HepG2 (cell line): ENCODE measurements at regions not wholly inside any gene's neighbourhood (a gene's known extent, or its start where the extent isn't known, plus 50 kb on each side); places are given as distances from the start of the nearest gene placed in this dataset.

ENCODE experiments used
- ATAC-seq: fragments of 200-7000 bp; cut with Tn5 transposase; 3 replicates; pipeline ENCODE4 v1.9.1; 2020; ENCODE audit warnings: mild to moderate bottlenecking, moderate library complexity
- BruUV-seq: library from RNA; stranded (reverse); fragments of 400-500 nt; replicated peaks from 2 replicates; lab custom pipeline; 2021; lab: Mats Ljungman, UMichigan
- CTCF ChIA-PET: fragments of 300-600 bp; formaldehyde crosslinking; extraction: SDS; loops from one replicate; lab custom pipeline; 2021; ENCODE audit warnings: low total read pairs, inconsistent platforms, low intra/inter-chr PET ratio; lab: Yijun Ruan, JAX
- POLR2A ChIA-PET: fragments of 350-600 bp; sonication (Branson Sonifier 250); formaldehyde crosslinking; loops from one replicate; lab custom pipeline; 2020; ENCODE audit warnings: antibody characterized with exemption, inconsistent platforms; lab: Yijun Ruan, JAX
- DNase-seq: peaks from one replicate; pipeline ENCODE4 v3.0.0-alpha.2; 2015; ENCODE audit warnings: low spot score
- FAIRE-seq: peaks from 3 replicates; lab custom pipeline; 2011; peaks lifted over from hg19 to GRCh38; lab: Jason Lieb, UNC
- H2AFZ ChIP-seq: one replicate; pipeline ENCODE4 v1.6.1; 2011; ENCODE audit warnings: low read length, inconsistent platforms
- H3K27ac ChIP-seq: fragments of 300-600 bp; 3 replicates; pipeline ENCODE4 v1.8.0; 2011; ENCODE audit warnings: mixed run types, mild to moderate bottlenecking, mixed read lengths, low read length, inconsistent platforms; ENCODE audit not compliant: insufficient read depth; ENCODE audit errors: extremely low read length
- H3K27me3 ChIP-seq, 2 experiments: fragments of 200-600 bp in 1 of 2; 2 replicates in 1 of 2; 3 replicates in 1 of 2; pipeline versions ENCODE4 v1.6.0 to v1.8.0; 2011; ENCODE audit warnings: low read length in 2 of 2, mild to moderate bottlenecking in 2 of 2, moderate library complexity in 2 of 2, inconsistent platforms in 1 of 2; ENCODE audit not compliant: insufficient read depth in 2 of 2, control insufficient read depth in 1 of 2
- H3K36me3 ChIP-seq, 2 experiments: fragments of 200-600 bp in 1 of 2; replicated peaks in 1 of 2; 2 replicates in 1 of 2; 3 replicates in 1 of 2; pipeline versions ENCODE4 v1.5.1 to v1.8.0; 2011; ENCODE audit warnings: low read length in 2 of 2, inconsistent platforms in 1 of 2; ENCODE audit not compliant: insufficient read depth in 2 of 2, control insufficient read depth in 1 of 2
- H3K4me1 ChIP-seq: 2 replicates; pipeline ENCODE4 v1.5.1; 2012; ENCODE audit warnings: low read length, inconsistent platforms; ENCODE audit not compliant: insufficient read depth
- H3K4me2 ChIP-seq: 2 replicates; pipeline ENCODE4 v1.6.0; 2011; ENCODE audit warnings: low read depth, low read length, inconsistent platforms
- H3K4me3 ChIP-seq, 3 experiments: fragments of 200-600 bp in 1 of 3; sonication (generic), shearing (Covaris generic) in 1 of 3; replicated peaks in 1 of 3; 2 replicates each; pipeline ENCODE4 v1.5.1; 2011 to 2016; ENCODE audit warnings: low read length in 3 of 3, inconsistent platforms in 2 of 3, low read depth in 2 of 3, mild to moderate bottlenecking in 2 of 3, control low read depth in 1 of 3, mixed read lengths in 1 of 3; ENCODE audit not compliant: insufficient read depth in 1 of 3
- H3K79me2 ChIP-seq: one replicate; pipeline ENCODE4 v1.6.1; 2011; ENCODE audit warnings: low read length, inconsistent platforms; ENCODE audit not compliant: insufficient read depth
- H3K9ac ChIP-seq: 2 replicates; pipeline ENCODE4 v1.6.0; 2011; ENCODE audit warnings: mild to moderate bottlenecking, low read depth, low read length, inconsistent platforms; ENCODE audit not compliant: insufficient read depth
- H3K9me3 ChIP-seq: 2 replicates; pipeline ENCODE4 v1.5.1; 2012; ENCODE audit warnings: mild to moderate bottlenecking, low read length
- H4K20me1 ChIP-seq: 2 replicates; pipeline ENCODE4 v1.6.0; 2011; ENCODE audit warnings: inconsistent platforms, mild to moderate bottlenecking, low read length, moderate library complexity; ENCODE audit not compliant: insufficient read depth
- AGO1 ChIP-seq: fragments of 200-400 bp; formaldehyde crosslinking; IDR thresholded peaks from 2 replicates; pipeline ENCODE4 v1.6.1; 2017; ENCODE audit warnings: mild to moderate bottlenecking, low read depth, low read length, moderate library complexity; ENCODE audit not compliant: poor library complexity, severe bottlenecking
- CEBPB ChIP-seq: IDR thresholded peaks from 2 replicates; pipeline ENCODE4 v1.6.1; 2011; ENCODE audit warnings: low read depth, low read length, improper control_type of control experiment, borderline replicate concordance
- FLYWCH1 ChIP-seq: sonication (generic); formaldehyde crosslinking; IDR thresholded peaks from 2 replicates; pipeline ENCODE4 v1.8.1; 2023; ENCODE audit warnings: mild to moderate bottlenecking, missing genetic modification reagents
- NFE2L2 ChIP-seq: fragments of 150-350 bp; IDR thresholded peaks from 2 replicates; pipeline ENCODE4 v1.6.1; 2014; ENCODE audit warnings: low read length
- ZNF121 ChIP-seq: sonication (generic); formaldehyde crosslinking; IDR thresholded peaks from 2 replicates; pipeline ENCODE4 v1.5.0; 2020; ENCODE audit warnings: mild to moderate bottlenecking, missing genetic modification reagents
- ZNF431 ChIP-seq: sonication (generic); formaldehyde crosslinking; IDR thresholded peaks from 2 replicates; pipeline ENCODE4 v1.9.0; 2022; ENCODE audit warnings: missing genetic modification reagents, low read depth, mild to moderate bottlenecking, borderline replicate concordance
- WGBS: methylation state at CpG from one replicate; pipeline ENCODE4 v1.1.6; 2017; ENCODE audit warnings: low lambda C conversion rate; 5-methylcytosine and 5-hydroxymethylcytosine counted together
- in situ Hi-C: cut with HindIII; loops from 2 replicates; pipeline ENCODE4 v1.10.0; 2017; ENCODE audit warnings: low pct_unique_long_range_greater_than_20kb; ENCODE audit not compliant: extremely low pct_ligation_motif_present
- intact Hi-C: fragments of 100-400 bp; cut with micrococcal nuclease; formaldehyde crosslinking; loops from one replicate; pipeline ENCODE4 v1.10.0; 2022; ENCODE audit not compliant: unreplicated experiment
- TF ChIP-seq, protein P1 (sequence below): sonication (generic); formaldehyde crosslinking; IDR thresholded peaks from 2 replicates; pipeline ENCODE4 v1.5.0; 2020; ENCODE audit warnings: mild to moderate bottlenecking, missing genetic modification reagents, moderate library complexity
- TF ChIP-seq, protein P2 (sequence below): sonication (generic); formaldehyde crosslinking; IDR thresholded peaks from 2 replicates; pipeline ENCODE4 v1.8.1; 2023; ENCODE audit warnings: mild to moderate bottlenecking, missing genetic modification reagents

DNA sequence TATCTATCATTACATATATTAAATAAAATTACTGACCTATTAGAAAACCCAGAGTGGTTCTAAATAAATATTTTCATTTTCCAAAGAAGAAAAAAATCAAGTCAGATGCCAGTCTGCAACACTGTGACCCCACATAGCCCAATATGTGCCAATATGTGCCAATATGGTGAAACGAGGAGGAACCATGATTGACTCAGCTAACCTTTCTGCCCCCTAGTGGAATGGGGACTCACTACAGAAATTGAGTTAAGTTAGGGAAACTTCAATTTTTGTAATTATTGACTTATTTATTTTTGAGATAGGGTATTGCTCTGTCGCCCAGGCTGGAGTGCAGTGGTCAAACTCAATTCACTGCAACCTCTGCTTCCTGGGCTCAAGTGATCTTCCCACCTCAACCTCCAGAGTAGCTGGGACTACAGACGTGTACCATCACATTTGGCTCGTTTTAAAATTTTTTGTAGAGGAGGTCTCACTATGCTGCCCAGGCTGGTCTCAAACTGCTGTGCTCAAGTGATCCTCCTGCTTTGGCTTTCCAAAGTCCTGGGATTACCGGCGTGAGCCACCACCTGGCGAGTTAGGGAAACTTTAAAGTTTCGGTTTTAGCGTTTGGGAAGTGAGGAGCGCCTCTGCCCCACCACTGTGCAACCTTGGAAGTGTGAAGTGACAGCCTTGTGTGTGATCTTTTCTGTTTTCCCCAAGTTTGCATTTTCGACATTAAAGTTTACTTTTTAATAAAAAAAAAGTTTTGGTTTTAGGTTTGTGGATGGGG is 116.8 kb upstream of the SHISA3 start:
- WGBS, result 5% methylated on average over 11 of the region's 11 CpGs
- Histone ChIP-seq H3K36me3 (no peaks in the 10 kb centered on the region), H4K20me1 (no peaks in the 10 kb centered on the region), H3K4me3 (no peak overlapping the region), H3K4me1 (0 out of 2 replicates have a peak, but pooled peaks cover 5% of the 10 kb centered on the region), H3K9ac (no peak overlapping the region), H3K79me2 (no peaks in the 10 kb centered on the region), H3K9me3 (no peaks in the 10 kb centered on the region), H3K4me2 (peak overlapping the region; percentile 49), H3K27me3 (no peaks in the 10 kb centered on the region; a peak in 1 of 5 replicates), H2AFZ (no peak overlapping the region), H3K27ac (no peak overlapping the region)
- DNase-seq (no peak), FAIRE-seq (no peak), ATAC-seq (peak; percentile 55)
- TF ChIP-seq NFE2L2, result no peak
- TF ChIP-seq FLYWCH1 (CRISPR knock-in tag), result no peak
- peak; percentile 24; the same call in 1 of the 2 replicates for TF ChIP-seq CEBPB
- no peak for TF ChIP-seq AGO1
- peak; percentile 48; the same call in 1 of the 2 replicates for TF ChIP-seq ZNF121 (CRISPR knock-in tag)
- TF ChIP-seq, protein P1, sequence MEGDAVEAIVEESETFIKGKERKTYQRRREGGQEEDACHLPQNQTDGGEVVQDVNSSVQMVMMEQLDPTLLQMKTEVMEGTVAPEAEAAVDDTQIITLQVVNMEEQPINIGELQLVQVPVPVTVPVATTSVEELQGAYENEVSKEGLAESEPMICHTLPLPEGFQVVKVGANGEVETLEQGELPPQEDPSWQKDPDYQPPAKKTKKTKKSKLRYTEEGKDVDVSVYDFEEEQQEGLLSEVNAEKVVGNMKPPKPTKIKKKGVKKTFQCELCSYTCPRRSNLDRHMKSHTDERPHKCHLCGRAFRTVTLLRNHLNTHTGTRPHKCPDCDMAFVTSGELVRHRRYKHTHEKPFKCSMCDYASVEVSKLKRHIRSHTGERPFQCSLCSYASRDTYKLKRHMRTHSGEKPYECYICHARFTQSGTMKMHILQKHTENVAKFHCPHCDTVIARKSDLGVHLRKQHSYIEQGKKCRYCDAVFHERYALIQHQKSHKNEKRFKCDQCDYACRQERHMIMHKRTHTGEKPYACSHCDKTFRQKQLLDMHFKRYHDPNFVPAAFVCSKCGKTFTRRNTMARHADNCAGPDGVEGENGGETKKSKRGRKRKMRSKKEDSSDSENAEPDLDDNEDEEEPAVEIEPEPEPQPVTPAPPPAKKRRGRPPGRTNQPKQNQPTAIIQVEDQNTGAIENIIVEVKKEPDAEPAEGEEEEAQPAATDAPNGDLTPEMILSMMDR (CRISPR knock-in tag), result peak; percentile 34; the same call in 1 of the 2 replicates
- no peak for TF ChIP-seq ZNF431 (CRISPR knock-in tag)
- TF ChIP-seq, protein P2, sequence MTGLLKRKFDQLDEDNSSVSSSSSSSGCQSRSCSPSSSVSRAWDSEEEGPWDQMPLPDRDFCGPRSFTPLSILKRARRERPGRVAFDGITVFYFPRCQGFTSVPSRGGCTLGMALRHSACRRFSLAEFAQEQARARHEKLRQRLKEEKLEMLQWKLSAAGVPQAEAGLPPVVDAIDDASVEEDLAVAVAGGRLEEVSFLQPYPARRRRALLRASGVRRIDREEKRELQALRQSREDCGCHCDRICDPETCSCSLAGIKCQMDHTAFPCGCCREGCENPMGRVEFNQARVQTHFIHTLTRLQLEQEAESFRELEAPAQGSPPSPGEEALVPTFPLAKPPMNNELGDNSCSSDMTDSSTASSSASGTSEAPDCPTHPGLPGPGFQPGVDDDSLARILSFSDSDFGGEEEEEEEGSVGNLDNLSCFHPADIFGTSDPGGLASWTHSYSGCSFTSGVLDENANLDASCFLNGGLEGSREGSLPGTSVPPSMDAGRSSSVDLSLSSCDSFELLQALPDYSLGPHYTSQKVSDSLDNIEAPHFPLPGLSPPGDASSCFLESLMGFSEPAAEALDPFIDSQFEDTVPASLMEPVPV, result no peak
- in situ Hi-C loops (loop anchor here (5.0 kb wide), 1 partner anchor 242 kb away; no protein-coding TSS in a partner anchor), intact Hi-C loops (loop anchor here (2.0 kb wide), 1 partner anchor 588 kb away; no protein-coding TSS in a partner anchor)
- POLR2A ChIA-PET, result no interaction called here
- CTCF ChIA-PET, result interaction anchor here (1.6 kb wide), 1 partner anchor 588 kb away, joined by 4 read pairs; no protein-coding TSS in a partner anchor
- BruUV-seq, result no TSS peak
